Activated CD8-positive, alpha-beta memory T cell treated with anti-CD3 and anti-CD28 coated beads for 1 hour (primary cell): ENCODE measurements at regions not wholly inside any gene's neighbourhood (a gene's known extent, or its start where the extent isn't known, plus 50 kb on each side); places are given as distances from the start of the nearest gene placed in this dataset.
"Not testable (repeated sequence)": the region's sequence is repeated elsewhere in the genome, so short reads cannot be mapped to it uniquely, and the experiment has no call there.

Experiments used
- DNase-seq, 2 donors: peaks; one replicate each; pipeline ENCODE4 v3.0.0-alpha.2; 2020; ENCODE audit warnings: low read depth in 1 of 2; ENCODE audit errors: extremely low read depth in 1 of 2

GRCh38 chr20:51306081-51306480, 236.4 kb downstream of the NFATC2 start:
- no peak for DNase-seq

- no peak for DNase-seq
Observed at GRCh38 chr20:51305316-51306052, 237.0 kb downstream of the NFATC2 start.

DNA sequence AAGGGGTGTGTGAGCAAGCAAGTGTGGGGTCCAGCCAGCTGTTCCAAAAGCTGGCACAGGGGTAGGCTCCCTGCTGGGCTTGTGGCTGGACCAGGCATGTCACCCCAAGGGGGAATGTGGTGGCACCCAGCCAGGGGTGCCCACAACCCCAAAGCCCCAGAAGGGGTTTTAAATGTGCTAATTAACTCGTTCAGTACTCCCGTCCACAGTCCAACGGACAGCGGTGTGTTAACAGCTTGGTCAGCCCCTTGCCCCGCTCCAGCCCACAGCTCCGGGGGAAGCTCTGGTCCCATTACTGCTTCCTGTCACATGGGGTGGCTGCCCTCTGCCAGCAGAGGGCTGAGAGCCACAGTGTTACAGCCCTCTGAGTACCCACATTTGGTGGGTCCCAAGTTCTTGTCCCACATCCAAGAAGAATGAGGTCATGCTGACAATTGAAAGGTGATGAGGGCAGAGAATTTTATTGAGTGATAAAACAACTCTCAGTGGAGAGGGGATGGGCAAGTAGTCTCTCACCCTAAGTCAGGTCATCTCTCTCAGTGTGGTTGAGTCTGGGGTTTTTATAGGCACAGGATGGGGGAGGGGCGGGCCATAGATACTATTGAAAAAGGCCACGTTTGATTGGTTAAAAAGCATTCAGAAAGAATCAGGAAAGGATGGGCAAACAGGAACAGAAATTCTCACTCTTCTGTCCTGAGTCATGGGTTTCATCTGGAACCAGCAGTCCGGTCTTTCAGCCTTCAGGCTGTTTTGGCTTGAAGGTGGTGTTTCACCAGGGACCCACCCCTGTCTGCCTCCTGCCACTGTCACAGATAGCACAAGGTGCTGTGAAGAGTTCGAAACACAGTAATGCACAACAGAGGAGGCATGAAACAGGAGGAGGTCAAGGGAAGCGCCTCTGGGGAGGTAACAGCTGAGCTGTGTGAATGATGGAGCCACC, 238.5 kb downstream of the NFATC2 start:
- no peak for DNase-seq

DNA sequence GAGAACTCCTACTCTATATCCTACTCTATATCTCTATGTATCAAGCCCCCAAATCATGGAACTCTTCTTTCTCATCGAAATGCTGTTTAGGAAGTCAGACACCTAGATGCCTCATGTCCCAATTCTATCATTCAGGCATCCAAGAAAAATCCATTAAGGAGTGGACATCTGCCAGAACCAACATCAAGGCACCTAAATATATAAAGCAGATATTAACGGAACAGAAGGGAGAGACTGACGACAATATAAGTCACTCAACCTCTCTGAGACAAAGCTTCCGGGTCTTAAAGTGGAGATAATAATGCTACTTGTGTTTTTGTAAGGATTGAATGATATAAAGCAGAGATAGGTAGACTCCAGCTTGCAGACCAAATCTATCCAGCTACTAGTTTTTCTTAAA, 241.5 kb downstream of the NFATC2 start:
- DNase-seq: no peak

DNA sequence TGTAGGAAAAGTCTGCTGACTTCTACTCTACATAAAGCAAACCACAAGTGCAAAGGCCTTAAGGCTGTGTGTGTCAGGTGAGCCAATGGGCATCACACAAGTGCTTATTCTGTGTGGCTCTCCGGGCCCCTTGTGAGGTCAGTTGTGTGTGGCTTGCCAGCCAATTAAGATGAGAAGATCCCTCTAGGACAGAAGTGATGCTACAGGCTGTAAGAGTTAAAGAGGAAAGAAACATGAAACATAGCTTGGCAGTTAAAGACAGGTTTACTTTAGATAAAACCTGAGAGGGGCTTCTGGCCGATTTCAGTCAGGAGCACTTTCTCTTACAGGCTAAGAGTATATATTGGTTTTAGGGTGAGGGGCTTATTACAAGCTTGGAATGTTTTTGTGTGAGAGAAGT, 242.4 kb downstream of the NFATC2 start:
- DNase-seq: no peak

- DNase-seq: no peak
Observed at GRCh38 chr20:51299413-51299812, 243.1 kb downstream of the NFATC2 start.

- DNase-seq: no peak
Observed at GRCh38 chr20:51298141-51298749, 244.3 kb downstream of the NFATC2 start.

DNA sequence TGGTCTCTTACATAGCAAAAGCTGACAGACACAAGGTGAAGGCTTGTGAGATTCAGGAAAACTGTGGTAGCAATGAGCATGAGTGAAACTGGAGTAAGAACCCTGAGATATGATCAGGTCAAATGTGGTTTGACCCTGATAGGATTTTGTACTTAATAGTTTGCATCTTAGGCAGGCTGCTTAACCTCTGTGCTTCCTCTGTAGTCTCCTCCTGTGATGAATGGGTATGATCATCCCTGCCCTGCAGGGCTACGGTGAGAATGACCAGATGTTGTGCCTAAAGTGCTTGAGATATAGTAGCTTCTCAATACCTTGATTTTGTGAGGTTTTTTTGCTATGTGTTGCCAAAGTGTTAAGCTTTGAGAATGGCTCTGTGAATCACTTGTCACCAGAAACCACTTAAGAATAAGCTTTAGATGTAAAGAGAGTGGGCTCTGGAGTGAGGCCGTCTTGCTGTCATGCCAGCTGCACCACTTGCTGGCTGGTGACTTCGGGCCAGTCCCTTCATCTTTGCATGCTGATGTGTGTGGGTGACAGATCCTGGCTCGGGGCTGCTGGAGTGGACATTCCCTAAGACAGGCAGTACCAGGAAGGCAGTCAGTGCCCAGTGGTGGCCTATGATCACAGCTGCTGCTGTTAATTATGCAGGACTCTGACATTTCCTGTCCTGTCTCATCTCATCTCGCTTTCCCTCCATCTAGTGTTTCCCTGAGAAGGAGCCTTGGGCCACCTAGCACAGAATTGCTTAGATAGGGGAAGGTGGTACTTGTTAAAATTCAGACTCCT, 254.7 kb downstream of the NFATC2 start:
- DNase-seq: no peak

- DNase-seq: no peak
Observed at GRCh38 chr20:51286758-51287157, 255.8 kb downstream of the NFATC2 start.

DNA sequence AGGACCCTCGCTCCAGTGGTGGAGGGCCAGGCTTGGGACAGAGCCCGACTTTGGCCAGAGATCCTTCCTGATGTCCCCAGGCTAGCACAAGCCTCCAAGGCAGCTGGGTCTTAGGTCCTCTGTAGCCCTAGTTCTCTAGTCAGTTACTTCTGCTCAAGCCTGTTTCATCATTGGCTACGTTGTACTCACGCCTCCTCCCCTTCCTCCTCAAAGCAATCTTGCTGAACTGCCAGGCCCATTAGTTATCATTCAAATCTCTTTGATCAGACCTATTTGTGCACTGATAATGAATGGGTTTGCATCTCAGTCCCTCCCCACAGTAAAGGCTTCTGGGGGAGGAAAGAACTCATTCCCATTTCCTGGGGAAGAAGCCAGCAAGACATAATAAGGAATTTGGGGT, 256.8 kb downstream of the NFATC2 start:
- DNase-seq: no peak

DNA sequence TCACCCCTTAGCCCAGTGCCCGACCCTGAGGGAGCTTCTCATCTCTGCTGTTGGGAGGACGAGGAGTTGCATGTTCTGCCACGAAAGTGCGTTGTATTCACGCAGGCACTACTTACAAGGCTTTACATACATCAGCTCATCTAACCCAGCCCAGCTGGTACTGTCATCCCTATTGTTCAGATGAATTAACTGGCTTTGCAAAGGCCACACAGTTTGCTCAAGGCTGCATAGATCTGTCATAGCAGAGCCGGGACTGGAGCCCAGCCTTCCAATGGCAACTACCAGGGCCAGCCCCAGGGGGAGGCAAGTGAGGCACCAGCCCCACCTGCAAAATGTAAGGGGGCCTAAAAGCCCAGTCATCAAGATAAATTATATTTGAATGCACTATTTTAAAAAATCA, 257.6 kb downstream of the NFATC2 start:
- no peak for DNase-seq

GRCh38 chr20:51284176-51284575, 258.3 kb downstream of the NFATC2 start:
- DNase-seq: no peak

DNA sequence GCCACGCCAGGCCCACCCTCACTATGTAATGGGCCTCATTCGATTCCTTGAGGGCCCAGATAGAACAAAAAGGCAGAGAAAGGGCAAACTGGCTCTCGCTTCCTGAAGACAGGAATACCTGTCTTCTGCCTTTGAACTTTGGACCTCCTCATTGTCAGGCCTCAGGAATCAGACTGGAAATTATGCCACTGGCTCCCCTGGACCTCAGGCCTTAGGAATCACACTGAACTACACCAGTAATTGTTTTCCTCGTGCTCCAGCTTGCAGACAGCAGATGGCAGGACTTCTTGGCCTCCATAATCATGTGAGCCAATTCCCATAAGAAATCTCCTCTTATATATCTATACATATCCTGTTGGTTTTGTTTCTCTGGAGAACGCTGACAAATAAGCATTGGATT, 258.6 kb upstream of the KCNG1 start:
- DNase-seq: no peak

DNA sequence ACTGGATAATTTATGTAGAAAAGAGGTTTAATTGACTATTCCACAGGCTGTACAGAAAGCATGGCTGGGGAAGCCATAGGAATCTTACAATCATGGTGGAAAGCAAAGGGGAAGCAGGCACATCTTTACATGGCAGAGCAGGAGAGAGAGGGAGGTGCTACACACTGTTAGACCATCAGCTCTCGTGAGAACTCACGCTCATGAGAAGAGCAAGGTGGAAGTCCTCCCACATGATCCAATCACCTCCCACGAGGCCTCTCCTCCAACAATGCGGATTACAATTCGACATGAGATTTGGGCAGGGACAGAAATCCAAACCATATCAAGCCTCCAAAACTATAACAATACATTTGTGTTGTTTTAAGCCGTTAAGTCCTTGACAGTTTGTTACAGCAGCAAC, 257.1 kb upstream of the KCNG1 start:
- DNase-seq: no peak

DNA sequence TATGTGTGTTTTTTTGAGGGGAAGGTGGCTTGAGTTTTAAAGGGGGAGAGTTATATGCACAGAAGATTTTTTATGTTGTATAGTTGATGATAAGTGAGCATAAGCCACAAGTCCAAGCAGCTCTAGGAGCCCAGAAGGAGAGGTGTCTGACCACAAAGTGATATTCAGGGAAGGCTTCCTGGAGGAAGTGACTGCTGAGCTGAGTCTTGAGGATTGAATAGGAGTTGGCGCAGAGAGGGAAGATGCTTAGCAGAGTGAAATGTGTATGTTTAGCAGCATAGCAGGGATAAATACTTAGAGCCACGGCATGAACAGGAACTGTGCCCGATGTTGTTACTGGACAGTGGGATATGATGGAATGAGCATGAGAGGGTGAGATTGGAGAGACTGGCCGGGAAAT, 255.1 kb upstream of the KCNG1 start:
- DNase-seq: no peak

DNA sequence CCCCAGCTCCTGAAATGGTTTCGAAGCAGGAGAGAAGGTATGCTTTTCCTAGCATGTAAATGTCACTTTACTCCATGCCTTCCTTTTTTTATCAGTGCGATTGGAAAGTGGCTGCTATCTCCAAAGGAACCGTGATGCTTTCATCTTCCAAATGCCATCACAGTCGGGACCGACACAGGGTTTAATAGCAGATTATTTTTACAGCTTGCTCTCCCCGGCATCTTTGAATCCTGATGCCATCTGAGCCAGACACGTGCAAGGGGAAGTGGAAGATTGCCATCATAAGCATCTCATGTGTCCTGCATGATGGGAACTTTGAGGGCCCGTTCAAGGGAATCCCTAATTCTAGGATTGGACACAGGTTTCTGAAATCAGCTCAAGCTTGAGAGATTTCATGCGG, 253.4 kb upstream of the KCNG1 start:
- no peak for DNase-seq

DNA sequence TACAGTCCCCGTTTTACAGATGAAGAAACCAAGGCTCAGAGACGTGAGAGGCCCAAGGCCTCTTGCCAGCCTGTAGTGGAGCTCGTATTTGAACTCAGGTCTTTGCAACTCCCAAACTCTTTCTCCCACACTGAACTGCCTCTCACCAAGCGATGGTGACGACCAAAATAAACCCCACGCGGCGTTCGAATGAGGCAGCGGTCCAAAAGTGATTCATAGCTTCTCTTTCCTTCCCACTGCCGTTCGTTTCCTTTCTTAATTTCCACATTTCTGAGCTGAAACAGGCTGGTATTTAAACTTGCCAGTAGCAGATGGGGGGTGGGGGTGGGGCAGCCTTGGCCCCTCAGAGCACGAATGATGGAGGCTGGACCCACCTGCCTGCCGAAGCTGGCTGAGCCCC, 252.9 kb upstream of the KCNG1 start:
- DNase-seq: no peak

- no peak for DNase-seq
Observed at GRCh38 chr20:51275181-51275580, 252.3 kb upstream of the KCNG1 start.

- no peak for DNase-seq
Observed at GRCh38 chr20:51272401-51272800, 249.5 kb upstream of the KCNG1 start.

- no peak for DNase-seq
Observed at GRCh38 chr20:51271931-51272330, 249.0 kb upstream of the KCNG1 start.

- DNase-seq: not testable (repeated sequence)
Observed at GRCh38 chr20:51271289-51271688, 248.4 kb upstream of the KCNG1 start.
